K562 (cell line): ENCODE measurements at regions not wholly inside any gene's neighbourhood (a gene's known extent, or its start where the extent isn't known, plus 50 kb on each side); places are given as distances from the start of the nearest gene placed in this dataset.

Experiments
- ATAC-seq: fragments of 200-7000 bp; cut with Tn5 transposase; 3 replicates; pipeline ENCODE4 v1.9.1; 2020; ENCODE audit warnings: moderate library complexity
- BruUV-seq: library from RNA; stranded (reverse); fragments of 400-500 nt; replicated peaks from 2 replicates; lab custom pipeline; 2021; lab: Mats Ljungman, UMichigan
- CTCF ChIA-PET: fragments of 300-600 bp; formaldehyde crosslinking; extraction: SDS; loops from one replicate; lab custom pipeline; 2021; ENCODE audit warnings: low intra/inter-chr PET ratio; lab: Yijun Ruan, JAX
- POLR2A ChIA-PET: fragments of 300-600, 350-650 bp; sonication (Branson Sonifier 250); formaldehyde crosslinking; extraction: SDS; loops from one replicate; lab custom pipeline; 2021; ENCODE audit warnings: antibody characterized with exemption, inconsistent platforms; lab: Yijun Ruan, JAX
- DNase-seq, 4 experiments: peaks; one replicate each; pipeline versions ENCODE4 v3.0.0 to v3.0.0-alpha.2; 2011 to 2018; ENCODE audit warnings: low spot score in 3 of 4, mixed read lengths in 3 of 4; ENCODE audit errors: extremely low read depth in 1 of 4
- FAIRE-seq: peaks from 2 replicates; lab custom pipeline; 2011; peaks lifted over from hg19 to GRCh38; lab: Jason Lieb, UNC
- H2AFZ ChIP-seq: 2 replicates; pipeline ENCODE4 v1.6.0; 2011; ENCODE audit warnings: low read depth, low read length, control low read depth, inconsistent platforms
- H3K27ac ChIP-seq: fragments of 200-600 bp; 3 replicates; pipeline ENCODE4 v1.8.0; 2011; ENCODE audit warnings: low read depth, mild to moderate bottlenecking, control low read depth, inconsistent platforms, low read length, moderate library complexity, mixed read lengths; ENCODE audit errors: extremely low read depth
- H3K27me3 ChIP-seq, 2 experiments: fragments of 300-600 bp in 1 of 2; 2 replicates in 1 of 2; 3 replicates in 1 of 2; pipeline versions ENCODE4 v1.6.0 to v1.8.0; 2011; ENCODE audit warnings: inconsistent platforms in 2 of 2, low read length in 2 of 2, mild to moderate bottlenecking in 1 of 2, mixed read lengths in 1 of 2, moderate library complexity in 1 of 2; ENCODE audit not compliant: control insufficient read depth in 2 of 2, insufficient read depth in 2 of 2
- H3K36me3 ChIP-seq: fragments of 300-600 bp; 3 replicates; pipeline ENCODE4 v1.8.0; 2011; ENCODE audit warnings: mild to moderate bottlenecking, low read length, inconsistent platforms; ENCODE audit not compliant: control insufficient read depth, insufficient read depth
- H3K4me1 ChIP-seq, 2 experiments: fragments of 200-600 bp in 1 of 2; replicated peaks in 1 of 2; 2 replicates in 1 of 2; 3 replicates in 1 of 2; pipeline versions ENCODE4 v1.5.1 to v1.8.0; 2011; ENCODE audit warnings: inconsistent platforms in 2 of 2, low read length in 2 of 2, mild to moderate bottlenecking in 1 of 2, mixed read lengths in 1 of 2, moderate library complexity in 1 of 2; ENCODE audit not compliant: control insufficient read depth in 2 of 2, insufficient read depth in 2 of 2
- H3K4me2 ChIP-seq: 2 replicates; pipeline ENCODE4 v1.6.1; 2011; ENCODE audit warnings: low read length, control low read depth, inconsistent platforms, mixed read lengths; ENCODE audit not compliant: insufficient read depth
- H3K4me3 ChIP-seq: fragments of 200-600 bp; sonication (generic), shearing (Covaris generic); 2 replicates; pipeline ENCODE4 v1.5.1; 2016; ENCODE audit warnings: control low read depth, inconsistent platforms
- H3K79me2 ChIP-seq: fragments of 200-600 bp; 3 replicates; pipeline ENCODE4 v1.8.0; 2011; ENCODE audit warnings: low read length, inconsistent platforms; ENCODE audit not compliant: control insufficient read depth, insufficient read depth
- H3K9ac ChIP-seq, 2 experiments: 2 replicates each; pipeline versions ENCODE4 v1.6.0 to v1.6.1; 2011; ENCODE audit warnings: low read depth in 2 of 2, low read length in 2 of 2, control low read depth in 1 of 2, inconsistent platforms in 1 of 2, mild to moderate bottlenecking in 1 of 2, mixed read lengths in 1 of 2; ENCODE audit not compliant: insufficient read depth in 1 of 2
- H3K9me1 ChIP-seq: one replicate; pipeline ENCODE4 v1.6.0; 2011; ENCODE audit warnings: inconsistent platforms, mild to moderate bottlenecking, low read length, moderate library complexity; ENCODE audit not compliant: control insufficient read depth, insufficient read depth
- H3K9me3 ChIP-seq: replicated peaks from 2 replicates; pipeline ENCODE4 v1.5.1; 2011; ENCODE audit warnings: low read depth, low read length, inconsistent platforms; ENCODE audit not compliant: control insufficient read depth, insufficient read depth
- H4K20me1 ChIP-seq: replicated peaks from 2 replicates; pipeline ENCODE4 v1.6.1; 2011; ENCODE audit warnings: low read length, inconsistent platforms, mixed read lengths; ENCODE audit not compliant: control insufficient read depth, insufficient read depth
- ARID2 ChIP-seq: fragments of 450-650 bp; IDR thresholded peaks from 2 replicates; pipeline ENCODE4 v1.6.1; 2017; ENCODE audit warnings: antibody characterized with exemption, mild to moderate bottlenecking
- HNRNPK ChIP-seq: fragments of 200-400 bp; formaldehyde crosslinking; IDR thresholded peaks from one replicate; pipeline ENCODE4 v1.6.1; 2018; ENCODE audit warnings: mild to moderate bottlenecking, low read depth, low read length; ENCODE audit not compliant: poor library complexity, severe bottlenecking
- NRF1 ChIP-seq, 2 experiments: fragments of 450-650 bp; IDR thresholded peaks in 1 of 2; conservative IDR thresholded peaks in 1 of 2; 2 replicates each; pipeline ENCODE4 v1.6.1; 2014; ENCODE audit warnings: mild to moderate bottlenecking in 2 of 2
- STAT5B ChIP-seq: fragments of 250-450 bp; sonication (Bioruptor Pico); IDR thresholded peaks from 2 replicates; pipeline ENCODE4 v1.8.0; 2021; ENCODE audit warnings: mild to moderate bottlenecking, inconsistent platforms
- ZNF277 ChIP-seq: fragments of 250-450 bp; sonication (Bioruptor Pico); IDR thresholded peaks from 2 replicates; pipeline ENCODE4 v1.8.0; 2022; ENCODE audit warnings: inconsistent platforms, mild to moderate bottlenecking, moderate library complexity, borderline replicate concordance
- ZNF511 ChIP-seq: sonication (generic); formaldehyde crosslinking; IDR thresholded peaks from 2 replicates; pipeline ENCODE4 v1.8.0; 2022; ENCODE audit warnings: mild to moderate bottlenecking, missing genetic modification reagents
- WGBS: fragments of 100-300 bp; shearing (Covaris generic); methylation state at CpG from one replicate; pipeline ENCODE4 v1.1.6; 2016; ENCODE audit warnings: low coverage, mixed read lengths; ENCODE audit not compliant: insufficient coverage; ENCODE audit errors: missing lambda C conversion rate; 5-methylcytosine and 5-hydroxymethylcytosine counted together
- in situ Hi-C: fragments of 300-500 bp; cut with MboI; formaldehyde crosslinking; loops from 4 replicates; pipeline ENCODE4 v1.15.0; 2018; ENCODE audit warnings: inconsistent platforms, mixed read lengths
- intact Hi-C: fragments of 100-400 bp; cut with micrococcal nuclease; formaldehyde crosslinking; loops from 2 replicates; pipeline ENCODE4 v1.14.2; 2022
- TF ChIP-seq, protein P1 (sequence below): sonication (generic); formaldehyde crosslinking; IDR thresholded peaks from 2 replicates; pipeline ENCODE4 v1.8.0; 2022; ENCODE audit warnings: missing genetic modification reagents, mild to moderate bottlenecking, borderline replicate concordance

GRCh38 chr14:66104486-66104885 is 381.7 kb upstream of the CCDC196 start:
- CTCF ChIA-PET: no interaction called here
- Histone ChIP-seq H3K9me1 (no peaks in the 10 kb centered on the region), H3K9ac (no peak overlapping the region), H3K27ac (no peak overlapping the region), H3K9me3 (no peaks in the 10 kb centered on the region), H3K4me3 (no peak overlapping the region), H3K27me3 (no peaks in the 10 kb centered on the region), H3K36me3 (no peaks in the 10 kb centered on the region), H3K4me1 (no peaks in the 10 kb centered on the region), H3K4me2 (no peak overlapping the region), H3K79me2 (no peaks in the 10 kb centered on the region), H2AFZ (no peak overlapping the region), H4K20me1 (no peaks in the 10 kb centered on the region)
- in situ Hi-C loops: no loop called here
- ATAC-seq (peak; percentile 74), FAIRE-seq (no peak), DNase-seq (peak in 3 of 4 experiments; percentile 13 to 28 (median 21))
- TF ChIP-seq ZNF511 (CRISPR knock-in tag): no peak
- TF ChIP-seq NRF1 (conservative IDR thresholded peaks at IDR 0.05 in 1 of 2, IDR thresholded peaks at IDR 0.05 in 1 of 2): peak; percentile 61 to 70
- intact Hi-C loops: no loop called here
- no TSS peak for BruUV-seq
- POLR2A ChIA-PET: no interaction called here
- WGBS: 19% methylated on average over 3 of the region's 5 CpGs

GRCh38 chr14:66105815-66106214 is 380.4 kb upstream of the CCDC196 start:
- intact Hi-C loops (no loop called here), in situ Hi-C loops (no loop called here)
- H3K36me3 ChIP-seq: no peaks in the 10 kb centered on the region
- no TSS peak for BruUV-seq
- no peaks in the 10 kb centered on the region for H3K79me2 ChIP-seq
- no peaks in the 10 kb centered on the region for H4K20me1 ChIP-seq
- FAIRE-seq (no peak), ATAC-seq (no peak), DNase-seq (no peak)
- 0% methylated on average over 4 of the region's 4 CpGs for WGBS
- no peak overlapping the region for H3K4me2 ChIP-seq
- POLR2A ChIA-PET: no interaction called here
- no peaks in the 10 kb centered on the region for H3K4me1 ChIP-seq
- H3K9ac ChIP-seq: no peak overlapping the region
- no peak overlapping the region for H3K4me3 ChIP-seq
- no peak overlapping the region for H3K27ac ChIP-seq
- no peaks in the 10 kb centered on the region for H3K27me3 ChIP-seq
- H3K9me3 ChIP-seq: no peaks in the 10 kb centered on the region
- CTCF ChIA-PET: no interaction called here
- H2AFZ ChIP-seq: no peak overlapping the region
- no peaks in the 10 kb centered on the region for H3K9me1 ChIP-seq
- TF ChIP-seq ZNF277 (CRISPR knock-in tag): no peak
- no peak for TF ChIP-seq STAT5B (CRISPR knock-in tag)
- TF ChIP-seq, protein P1, sequence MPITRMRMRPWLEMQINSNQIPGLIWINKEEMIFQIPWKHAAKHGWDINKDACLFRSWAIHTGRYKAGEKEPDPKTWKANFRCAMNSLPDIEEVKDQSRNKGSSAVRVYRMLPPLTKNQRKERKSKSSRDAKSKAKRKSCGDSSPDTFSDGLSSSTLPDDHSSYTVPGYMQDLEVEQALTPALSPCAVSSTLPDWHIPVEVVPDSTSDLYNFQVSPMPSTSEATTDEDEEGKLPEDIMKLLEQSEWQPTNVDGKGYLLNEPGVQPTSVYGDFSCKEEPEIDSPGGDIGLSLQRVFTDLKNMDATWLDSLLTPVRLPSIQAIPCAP: no peak
- TF ChIP-seq ARID2: no peak
- TF ChIP-seq HNRNPK: no peak
